Right ventricle myocardium inferior (tissue), 1 donor: ENCODE measurements at regions not wholly inside any gene's neighbourhood (a gene's known extent, or its start where the extent isn't known, plus 50 kb on each side); places are given as distances from the start of the nearest gene placed in this dataset.
"Not testable (repeated sequence)": the region's sequence is repeated elsewhere in the genome, so short reads cannot be mapped to it uniquely, and the experiment has no call there.

ENCODE experiments used
- ATAC-seq: fragments of 200-7000 bp; cut with Tn5 transposase; one replicate; pipeline ENCODE4 v1.9.1; 2020; ENCODE audit warnings: mild to moderate bottlenecking, moderate library complexity
- DNase-seq: peaks from one replicate; pipeline ENCODE4 v3.0.0; 2021; ENCODE audit errors: missing footprints
- intact Hi-C: fragments of 100-400 bp; cut with DNase I; formaldehyde crosslinking; loops from one replicate; pipeline ENCODE4 v1.11.0; 2022
- donor health status: DM: no; HTN: yes; CAD: no; lungs with severe emphysema.

- DNase-seq = no peak
- no peak for ATAC-seq
- intact Hi-C loops = no loop called here
Observed at GRCh38 chr13:71039440-71039839, 827.6 kb downstream of the DACH1 start.

DNA sequence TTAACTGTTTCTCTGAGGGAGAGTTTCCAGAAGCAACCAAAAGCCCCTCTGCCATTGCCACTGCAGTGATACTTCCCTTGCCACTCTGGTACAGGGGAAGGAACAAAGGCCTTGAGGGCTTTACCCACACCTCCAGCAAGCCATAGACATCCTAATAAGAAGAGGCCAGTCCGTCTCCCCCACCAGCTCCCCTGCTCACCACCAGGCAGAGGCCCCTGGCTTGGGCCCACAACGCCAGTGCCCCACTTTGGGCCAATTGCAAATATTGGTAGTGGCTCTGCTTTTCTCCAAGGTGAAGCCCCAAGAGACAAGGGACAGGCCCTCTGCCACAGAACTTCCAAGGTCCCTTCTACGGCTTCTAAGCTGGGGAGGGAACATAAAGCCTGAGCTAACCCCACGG lies 833.0 kb downstream of the DACH1 start:
- intact Hi-C loops = no loop called here
- DNase-seq = no peak

GRCh38 chr13:71033026-71033425 lies 834.0 kb downstream of the DACH1 start:
- intact Hi-C loops = no loop called here
- ATAC-seq = no peak
- DNase-seq = no peak

More for the DNA sequence above, 833.0 kb downstream of the DACH1 start:
- ATAC-seq = no peak

DNA sequence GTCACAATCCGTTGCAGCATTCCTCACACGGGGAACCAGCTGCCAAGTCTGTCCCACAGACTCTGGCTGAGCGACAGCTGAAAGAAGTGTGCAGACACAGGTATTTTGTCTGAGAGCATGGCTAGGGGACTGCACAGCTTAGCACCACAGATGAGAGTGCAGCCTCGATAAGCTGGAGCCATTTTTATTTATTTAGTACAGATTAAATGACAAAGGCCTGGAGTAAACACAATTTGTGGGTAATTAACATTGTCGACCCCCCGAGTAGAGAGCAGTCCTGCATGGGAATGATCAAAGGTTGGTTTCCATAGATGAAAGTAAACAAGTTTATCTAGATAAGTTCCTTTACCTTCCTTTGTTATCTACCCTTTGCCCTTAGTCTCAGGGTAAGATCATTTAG lies 836.2 kb downstream of the DACH1 start:
- no peak for DNase-seq
- ATAC-seq = no peak
- intact Hi-C loops = no loop called here

GRCh38 chr13:71028884-71029283 lies 838.1 kb downstream of the DACH1 start:
- intact Hi-C loops = no loop called here
- DNase-seq (no peak), ATAC-seq (no peak)

- ATAC-seq = no peak
- no peak for DNase-seq
- intact Hi-C loops = no loop called here
Observed at GRCh38 chr13:71021825-71022422, 845.1 kb downstream of the DACH1 start.

- intact Hi-C loops = no loop called here
- DNase-seq = no peak
- ATAC-seq = no peak
Observed at GRCh38 chr13:71018995-71019394, 848.0 kb downstream of the DACH1 start.

- intact Hi-C loops = no loop called here
- ATAC-seq = no peak
- DNase-seq = no peak
Observed at GRCh38 chr13:71018544-71018943, 848.5 kb downstream of the DACH1 start.

DNA sequence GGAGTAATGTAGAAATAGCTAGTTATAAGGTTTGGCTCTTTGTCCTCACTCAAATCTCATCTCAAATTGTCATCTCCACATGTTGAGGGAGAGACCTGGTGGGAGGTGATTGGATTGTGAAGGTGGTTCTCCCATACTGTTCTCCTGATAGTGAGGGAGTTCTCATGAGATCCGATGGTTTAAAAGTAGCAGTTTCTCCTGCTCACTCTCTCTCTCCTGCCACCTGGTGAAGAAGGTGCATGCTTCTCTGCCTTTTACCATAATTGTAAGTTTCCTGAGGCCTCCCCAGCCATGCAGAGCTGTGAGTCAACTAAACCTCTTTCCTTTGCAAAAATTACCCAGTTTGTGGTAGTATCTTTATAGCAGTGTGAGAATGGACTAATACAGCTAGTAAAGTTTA lies 849.4 kb downstream of the DACH1 start:
- ATAC-seq (no peak), DNase-seq (no peak)
- intact Hi-C loops = no loop called here

- ATAC-seq = no peak
- intact Hi-C loops = no loop called here
- no peak for DNase-seq
Observed at GRCh38 chr13:71015516-71015915, 851.5 kb downstream of the DACH1 start.

GRCh38 chr13:71015021-71015420 lies 852.0 kb downstream of the DACH1 start:
- DNase-seq (no peak), ATAC-seq (no peak)
- intact Hi-C loops = no loop called here

GRCh38 chr13:71005919-71006318 lies 861.1 kb downstream of the DACH1 start:
- intact Hi-C loops = no loop called here
- DNase-seq (no peak), ATAC-seq (no peak)

GRCh38 chr13:70995338-70995737 lies 871.7 kb downstream of the DACH1 start:
- no peak for DNase-seq
- intact Hi-C loops = no loop called here
- ATAC-seq = no peak

- intact Hi-C loops = no loop called here
- DNase-seq = no peak
- ATAC-seq = no peak
Observed at GRCh38 chr13:70994191-70994590, 872.8 kb downstream of the DACH1 start.

DNA sequence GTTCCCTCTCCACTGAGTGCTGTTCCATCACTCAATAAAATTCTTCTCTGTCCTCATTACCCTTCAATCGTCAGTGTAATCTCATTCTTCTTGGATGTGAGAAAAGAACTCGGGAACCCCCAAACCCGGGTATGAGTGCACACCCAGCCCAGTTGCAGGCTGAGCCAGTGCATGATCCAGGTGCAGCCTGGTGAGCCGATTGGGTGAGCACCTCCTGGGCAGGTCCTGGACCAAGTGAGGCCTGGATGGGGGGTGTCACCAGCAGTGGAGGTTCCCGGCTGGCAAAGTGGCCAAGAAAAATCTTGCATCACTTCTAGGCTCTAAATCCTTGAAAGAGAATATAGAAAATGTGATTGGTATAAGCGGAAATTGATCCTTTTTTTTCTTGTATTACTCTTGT lies 878.8 kb upstream of the KLHL1 start:
- ATAC-seq (no peak), DNase-seq (no peak)
- intact Hi-C loops = no loop called here

DNA sequence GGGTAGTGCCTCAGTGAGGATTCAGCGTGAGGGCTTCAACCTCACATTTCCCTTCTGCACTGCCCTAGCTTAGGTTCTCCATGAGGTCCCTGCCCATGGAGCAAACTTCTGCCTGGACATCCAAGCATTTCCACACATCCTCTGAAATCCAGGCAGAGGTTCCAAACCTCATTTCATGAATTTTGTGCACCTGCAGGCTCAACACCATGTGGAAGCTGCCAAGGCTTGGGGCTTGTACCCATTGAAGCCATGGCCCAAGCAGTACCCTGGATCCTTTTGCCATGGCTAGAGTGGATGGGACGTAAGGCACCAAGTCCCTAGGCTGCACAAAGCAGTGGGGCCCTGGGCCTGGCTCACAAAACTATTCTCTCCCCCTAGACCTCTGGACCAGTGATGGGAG lies 877.1 kb upstream of the KLHL1 start:
- intact Hi-C loops = no loop called here
- ATAC-seq = no peak
- DNase-seq = no peak

DNA sequence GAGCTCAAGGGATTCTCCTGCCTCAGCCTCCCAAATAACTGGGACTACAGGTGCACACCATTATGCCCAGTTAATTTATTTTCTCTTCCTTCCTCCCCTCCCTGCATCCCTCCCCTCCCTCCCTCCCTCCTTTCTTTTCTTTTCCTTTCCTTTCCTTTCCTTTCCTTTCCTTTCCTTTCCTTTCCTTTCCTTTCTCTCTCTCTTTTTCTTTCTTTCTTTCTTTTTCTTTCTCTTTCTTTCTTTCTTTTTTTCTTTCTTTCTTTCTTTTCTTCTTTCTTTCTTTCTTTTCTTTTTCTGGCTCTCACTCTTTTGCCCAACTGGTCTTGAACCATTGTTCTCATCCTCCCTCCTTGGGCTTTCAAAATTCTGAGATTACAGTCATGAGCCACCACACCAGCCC lies 873.0 kb upstream of the KLHL1 start:
- intact Hi-C loops, ATAC-seq, DNase-seq: not testable (repeated sequence)

DNA sequence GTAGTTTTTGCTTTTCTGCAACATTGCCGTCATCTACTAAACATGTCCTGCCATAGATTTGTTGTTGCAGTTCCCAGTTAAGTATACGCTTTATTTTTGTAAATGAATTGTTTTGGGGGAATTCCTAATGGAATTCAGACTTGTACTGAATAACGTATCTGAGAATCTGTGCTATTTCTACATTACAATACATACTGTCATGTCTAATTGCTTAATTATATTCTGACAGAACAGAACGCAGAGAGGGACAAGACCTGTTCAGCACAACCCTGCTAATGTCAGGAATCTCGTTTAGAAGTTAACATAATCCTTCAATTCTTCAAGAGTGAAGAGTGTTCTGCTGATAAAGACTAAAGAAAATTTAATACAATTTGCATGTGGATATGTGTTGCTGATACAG lies 861.1 kb upstream of the KLHL1 start:
- intact Hi-C loops = no loop called here
- DNase-seq (no peak), ATAC-seq (no peak)

DNA sequence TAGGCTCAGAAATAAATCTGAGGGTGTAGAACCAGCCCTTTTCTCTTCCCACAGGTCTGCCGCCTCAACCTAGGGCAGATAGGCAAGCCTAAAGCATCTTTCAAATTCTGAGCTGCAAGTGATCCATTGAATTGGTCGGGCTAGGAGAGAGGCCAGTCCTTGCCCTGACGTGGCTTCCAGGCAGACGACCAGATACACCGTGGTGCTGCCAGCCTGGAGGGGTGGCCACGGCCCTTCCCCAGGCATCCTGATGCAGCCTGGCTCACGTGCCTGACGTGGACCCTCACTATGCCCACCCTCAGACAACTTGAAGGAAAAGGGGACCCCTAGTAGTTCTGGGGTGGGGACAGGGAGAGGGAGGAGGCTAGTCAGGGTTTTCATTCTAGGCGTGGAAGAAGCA lies 859.3 kb upstream of the KLHL1 start:
- intact Hi-C loops = no loop called here
- ATAC-seq (no peak), DNase-seq (no peak)

DNA sequence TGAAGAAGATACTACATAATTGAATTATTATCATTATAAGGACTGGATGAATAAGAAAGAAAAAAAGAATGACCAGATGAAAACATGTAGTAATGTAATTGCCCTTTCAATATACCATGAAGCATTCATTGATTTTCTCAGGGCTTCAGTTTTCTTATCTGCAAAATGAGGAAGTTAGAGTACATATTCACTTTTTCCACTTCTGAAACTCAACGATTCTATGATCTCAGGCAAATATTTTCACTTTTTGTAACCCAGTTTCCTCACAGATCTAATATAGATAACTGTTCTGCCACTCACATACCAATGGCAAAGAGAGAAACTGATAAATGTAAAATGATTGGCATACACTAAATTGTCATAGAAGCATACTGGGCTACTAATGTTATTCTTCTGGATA lies 856.6 kb upstream of the KLHL1 start:
- intact Hi-C loops = no loop called here
- ATAC-seq (no peak), DNase-seq (no peak)

- ATAC-seq = no peak
- intact Hi-C loops = no loop called here
Observed at GRCh38 chr13:70964124-70964523, 855.9 kb upstream of the KLHL1 start.

More at GRCh38 chr13:70964124-70964523, 855.9 kb upstream of the KLHL1 start:
- DNase-seq = no peak
